ENCODE measurements at regions not wholly inside any gene's neighbourhood (a gene's known extent, or its start where the extent isn't known, plus 50 kb on each side); places are given as distances from the start of the nearest gene placed in this dataset.

- TF ChIP-seq CTCF (IDR thresholded peaks at IDR 0.05) (no peak), POLR2A (IDR thresholded peaks at IDR 0.05) (no peak)
These were observed 49.9 kb upstream of the C5orf46 start for GRCh38 chr5:147956064-147956841.
